HG02798 (cell line): ENCODE measurements at regions not wholly inside any gene's neighbourhood (a gene's known extent, or its start where the extent isn't known, plus 50 kb on each side); places are given as distances from the start of the nearest gene placed in this dataset.
A peak's percentile ranks its signal among the peaks of the same experiment; 100 is the strongest.
"Not testable (repeated sequence)": the region's sequence is repeated elsewhere in the genome, so short reads cannot be mapped to it uniquely, and the experiment has no call there.

Experiments used
- ATAC-seq: cut with Tn5 transposase; IDR thresholded peaks from one replicate; pipeline ENCODE4 v1.9.1; 2021; ENCODE audit warnings: mild to moderate bottlenecking; ENCODE audit not compliant: unreplicated experiment, poor library complexity

DNA sequence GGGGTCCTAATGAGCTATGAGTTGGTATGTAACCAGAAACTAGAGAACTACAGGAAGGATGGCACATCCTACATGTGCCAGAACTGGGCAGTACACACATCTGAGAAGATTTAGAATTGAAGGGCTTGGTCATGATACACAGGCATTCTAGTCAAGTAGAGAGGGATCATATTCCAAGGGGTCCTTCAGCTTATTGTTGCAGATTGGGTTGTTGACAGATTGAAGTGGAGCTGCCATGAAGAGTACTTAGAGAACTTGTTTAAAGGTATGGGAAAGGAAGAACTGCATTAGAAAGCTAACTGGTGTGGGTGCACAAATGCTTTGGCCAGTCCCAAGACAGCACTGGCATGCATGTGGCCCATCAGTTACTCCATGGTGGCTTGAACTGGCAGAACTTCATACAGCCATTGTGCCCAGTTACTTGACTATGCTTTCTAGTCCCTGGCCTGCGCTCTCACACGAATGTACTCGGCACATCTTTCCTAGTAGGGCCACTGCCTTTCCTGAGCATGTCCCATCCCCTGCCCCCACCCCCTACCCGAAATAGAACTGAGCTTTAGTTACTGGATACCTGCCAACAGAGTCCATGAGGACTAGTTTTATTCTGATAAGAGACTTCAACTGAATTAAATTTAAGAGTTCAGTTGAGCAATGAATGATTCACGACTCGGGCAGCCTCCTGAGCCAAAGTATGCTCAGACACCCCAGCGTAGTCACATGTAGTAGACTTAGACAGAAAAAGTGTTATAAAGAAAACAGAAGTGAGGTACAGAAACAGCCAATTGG lies 64.0 kb downstream of the CCNG2 start:
- ATAC-seq: no peak

DNA sequence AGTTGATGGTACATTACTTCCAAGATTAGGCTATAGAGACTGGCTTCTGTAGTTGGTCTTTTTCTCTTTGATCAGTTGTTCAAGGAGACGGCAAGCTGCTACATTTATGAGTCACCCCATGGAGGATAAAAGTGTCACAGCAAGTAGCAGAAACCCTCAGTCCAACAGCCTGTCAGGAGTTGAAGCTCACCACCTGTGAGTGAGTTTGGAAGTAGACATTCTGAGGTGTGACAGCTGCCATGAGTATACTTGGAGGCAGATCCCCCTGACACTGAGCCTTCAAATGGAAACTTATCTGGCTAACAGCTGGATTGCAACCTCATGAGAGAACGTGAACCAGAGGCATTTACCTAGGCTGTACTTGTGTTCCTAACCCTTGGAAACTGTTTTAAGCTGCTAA lies 68.0 kb downstream of the CCNG2 start:
- no peak for ATAC-seq

DNA sequence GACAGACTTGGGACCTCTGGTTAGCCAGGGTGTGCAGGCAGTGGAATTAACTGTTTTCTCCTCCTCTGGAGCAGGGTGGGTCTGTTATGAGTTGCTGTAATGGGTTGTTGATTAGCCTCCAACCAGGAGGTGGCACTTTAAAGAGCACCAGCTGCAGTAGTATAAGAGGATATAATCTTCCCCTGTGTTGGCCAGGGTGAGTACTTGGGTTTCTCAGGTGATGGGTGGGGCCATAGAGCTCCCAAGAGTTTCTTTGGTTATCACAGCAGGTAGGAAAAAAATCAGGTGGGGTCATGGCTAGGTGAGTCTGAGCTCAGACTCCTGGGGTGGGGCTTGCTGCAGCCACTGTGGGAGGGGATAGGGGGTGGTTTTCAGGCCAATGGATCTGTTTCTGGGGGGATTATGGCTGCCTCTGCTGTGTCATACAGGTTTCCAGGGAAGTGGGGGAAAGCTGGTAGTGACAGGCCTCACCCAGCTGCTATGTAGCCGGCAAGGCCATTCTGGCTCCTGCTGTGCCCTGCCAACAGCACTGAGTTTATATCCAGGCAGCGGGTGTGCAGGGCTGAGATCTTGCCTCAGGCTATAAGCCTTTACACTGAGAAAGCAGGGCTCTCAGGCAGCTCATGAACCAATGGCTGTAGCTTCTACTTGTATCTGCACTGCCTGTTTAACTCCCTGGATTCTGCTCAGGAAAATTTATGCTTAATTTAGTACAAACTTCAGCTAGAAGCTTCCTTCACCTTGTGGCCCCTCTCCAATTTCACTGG lies 70.1 kb downstream of the CCNG2 start:
- ATAC-seq: no peak

DNA sequence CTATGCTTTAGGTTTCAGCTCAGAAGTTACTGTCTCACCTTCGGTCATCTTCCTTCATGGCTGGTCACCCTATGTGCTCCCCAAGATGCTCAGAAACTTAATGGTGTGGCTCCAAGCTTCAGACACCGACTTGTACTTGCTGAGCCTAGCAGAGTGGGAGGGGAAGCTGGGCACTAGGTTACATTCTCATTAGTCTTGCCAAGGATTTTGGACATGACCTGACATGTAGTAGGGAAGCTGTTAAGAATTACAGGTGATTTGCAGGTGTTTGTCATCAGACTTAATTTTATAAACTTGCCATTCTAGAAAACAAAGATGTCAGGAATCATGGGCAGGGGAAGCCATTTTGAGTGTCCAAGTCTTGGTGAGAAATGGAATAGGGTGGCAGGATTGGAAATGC lies 72.4 kb downstream of the CCNG2 start:
- ATAC-seq: no peak

DNA sequence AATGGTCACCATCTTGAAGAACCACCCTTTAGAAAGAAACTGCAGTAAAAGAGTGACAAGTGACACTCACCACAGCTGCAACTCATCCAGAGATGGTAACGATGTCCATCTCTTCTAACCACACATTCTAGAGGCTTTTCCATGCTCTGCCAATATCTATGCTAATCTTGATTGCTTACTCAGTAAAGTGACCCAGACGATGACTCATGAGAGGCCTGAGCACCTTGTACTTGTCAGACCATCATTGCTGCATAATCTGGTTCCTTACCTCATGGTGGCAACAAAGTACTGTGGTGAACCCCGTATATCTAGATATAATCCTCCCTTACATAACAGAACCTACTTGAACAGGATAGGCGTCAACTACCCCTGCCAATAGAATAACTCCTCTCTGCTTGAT lies 75.6 kb downstream of the CCNG2 start:
- no peak for ATAC-seq

DNA sequence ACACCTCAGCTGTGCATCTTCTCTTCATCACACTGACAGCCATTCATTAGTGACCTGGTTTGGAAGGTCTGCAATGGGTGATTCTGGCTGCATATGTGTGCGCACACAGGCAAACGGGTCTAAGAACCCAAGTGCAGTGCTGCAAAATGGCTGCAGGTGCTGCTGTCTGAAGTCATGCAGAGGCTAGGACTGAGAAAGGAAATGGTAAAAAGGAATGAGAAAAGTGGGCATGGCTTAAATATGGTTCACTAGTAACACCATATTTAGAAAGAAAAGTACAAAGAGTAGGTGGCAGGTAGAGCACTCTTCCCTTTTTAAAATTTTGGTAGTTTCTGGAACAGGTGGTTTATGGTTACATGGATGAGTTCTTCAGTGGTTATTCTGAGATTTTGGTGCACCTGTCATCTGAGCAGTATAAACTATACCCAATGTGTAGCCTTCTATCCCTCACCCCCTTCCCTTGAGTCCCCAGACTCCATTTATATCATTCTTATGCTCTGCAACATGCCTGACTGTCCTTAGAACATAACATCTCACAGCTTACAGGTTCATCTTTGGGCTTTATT lies 78.4 kb downstream of the CCNG2 start:
- ATAC-seq: no peak

DNA sequence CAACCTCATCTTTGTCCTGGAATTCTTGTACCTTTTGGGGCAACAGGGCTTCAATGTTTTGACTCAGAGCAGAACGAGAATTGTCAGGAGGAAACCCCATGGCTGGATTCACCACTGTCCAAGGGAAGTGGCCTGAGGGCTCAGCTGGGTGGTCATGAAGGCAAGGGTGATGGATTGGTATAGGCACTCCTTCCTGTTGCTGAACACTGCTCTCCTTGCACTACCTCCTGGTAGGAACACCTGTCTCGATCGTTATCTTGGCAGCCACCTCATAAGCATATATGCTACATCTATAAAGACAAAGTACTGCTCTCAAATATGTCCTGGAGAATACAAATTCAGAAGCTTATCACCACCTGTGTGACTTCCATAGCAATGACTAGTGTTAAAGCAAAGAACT lies 79.8 kb downstream of the CCNG2 start:
- ATAC-seq: no peak

DNA sequence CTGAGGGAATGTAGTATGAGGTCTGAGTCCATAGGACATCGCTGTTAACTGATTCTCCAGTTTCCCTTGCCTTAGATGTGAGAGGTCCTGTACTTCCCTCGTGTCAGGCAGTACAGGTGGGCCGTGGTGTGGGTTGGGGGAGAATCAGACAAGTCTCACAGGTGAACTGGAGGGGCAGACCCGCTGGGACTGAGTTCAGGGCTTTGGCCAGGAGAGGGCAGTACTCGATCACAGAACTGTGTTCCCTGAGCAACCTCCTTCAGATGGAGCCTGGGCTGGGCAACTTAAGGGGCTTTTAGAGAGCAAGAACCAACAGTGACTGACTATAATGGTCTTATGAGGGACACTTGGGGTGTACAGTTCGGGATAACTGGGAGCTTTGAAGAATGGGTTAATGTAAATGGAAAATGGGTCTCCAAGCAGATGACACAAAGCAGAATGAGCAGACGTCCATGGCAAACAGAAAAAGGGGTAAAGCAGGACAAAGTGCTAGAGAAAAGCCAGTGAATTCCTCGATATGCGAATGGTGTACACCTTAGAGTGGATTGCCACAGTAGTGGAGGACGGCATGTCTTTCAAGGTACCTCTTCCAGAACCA lies 83.6 kb downstream of the CCNG2 start:
- peak; percentile 84 for ATAC-seq

DNA sequence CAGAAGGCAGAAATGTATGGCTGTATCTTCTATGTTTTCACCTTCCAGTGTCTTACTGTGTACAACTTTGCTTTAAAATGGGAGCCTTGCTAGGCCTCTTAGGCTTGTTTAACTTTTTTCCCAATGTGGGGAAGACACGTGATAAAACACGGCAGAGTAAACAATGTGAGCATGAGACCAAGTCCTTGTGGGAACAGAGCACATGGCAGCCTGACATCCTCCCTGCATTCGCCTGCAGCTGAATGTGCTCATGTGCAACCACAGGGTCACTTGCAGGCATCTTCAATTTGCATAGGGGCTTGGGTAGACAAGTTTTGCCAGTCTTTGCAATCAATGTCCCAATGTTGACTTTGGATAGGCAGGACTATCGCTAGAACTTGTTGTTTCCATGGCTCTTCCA lies 91.8 kb downstream of the CCNG2 start:
- ATAC-seq: no peak

DNA sequence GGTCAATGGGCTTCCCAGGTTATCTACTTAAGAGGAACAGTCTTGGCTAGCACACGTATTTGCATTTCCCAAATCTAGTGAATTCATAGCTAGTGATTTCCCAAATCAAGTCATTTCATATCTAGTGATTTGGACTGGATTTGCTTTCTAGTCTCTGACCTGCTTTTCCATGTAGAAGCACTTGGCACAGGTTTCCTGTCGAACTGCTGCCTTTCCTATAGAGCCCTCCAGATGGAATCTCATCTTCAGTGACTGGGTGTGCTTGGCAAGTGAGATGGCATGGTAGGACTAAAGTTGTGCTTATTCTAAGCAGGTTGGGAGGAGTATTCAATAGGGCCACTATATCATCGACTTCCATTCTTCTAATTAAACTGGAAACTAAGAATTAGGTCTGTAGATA lies 94.7 kb downstream of the CCNG2 start:
- ATAC-seq: no peak

DNA sequence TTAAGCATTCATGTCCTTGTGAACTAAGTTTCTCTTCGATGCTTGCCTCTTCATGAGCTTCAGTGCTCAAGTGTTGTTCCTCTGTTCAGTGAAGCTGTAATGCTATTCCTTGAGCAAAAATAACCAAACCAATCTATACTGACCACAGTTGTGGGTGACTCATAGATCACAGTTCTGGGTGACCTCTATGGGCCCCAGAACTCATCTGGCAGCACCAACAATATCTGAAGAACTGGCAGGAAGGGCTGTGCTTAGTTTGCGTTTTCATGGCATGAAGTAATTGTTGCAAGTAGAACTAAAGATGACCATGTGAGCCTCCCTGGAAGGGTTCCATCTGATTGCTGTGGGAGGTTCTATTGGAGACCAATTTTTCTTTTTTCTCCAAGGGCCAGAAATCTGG lies 106.2 kb downstream of the CCNG2 start:
- no peak for ATAC-seq

DNA sequence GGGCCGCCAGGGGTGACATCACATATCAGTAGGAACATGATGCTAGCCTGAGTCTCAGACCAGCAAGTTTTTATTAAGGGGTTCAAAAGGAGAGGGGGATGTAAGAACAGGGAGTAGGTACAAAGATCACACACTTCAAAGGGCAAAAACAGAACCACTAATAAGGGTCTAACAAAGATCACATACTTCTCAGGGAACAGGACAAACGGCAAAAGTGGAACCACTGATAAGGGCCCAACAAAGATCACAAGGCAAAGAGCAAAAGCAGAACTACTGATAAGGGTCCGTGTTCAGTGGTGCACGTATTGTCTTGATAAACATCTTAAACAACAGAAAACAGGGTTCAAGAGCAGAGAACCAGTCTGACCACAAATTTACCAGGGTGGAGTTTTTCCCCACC lies 107.0 kb downstream of the CCNG2 start:
- ATAC-seq: not testable (repeated sequence)

DNA sequence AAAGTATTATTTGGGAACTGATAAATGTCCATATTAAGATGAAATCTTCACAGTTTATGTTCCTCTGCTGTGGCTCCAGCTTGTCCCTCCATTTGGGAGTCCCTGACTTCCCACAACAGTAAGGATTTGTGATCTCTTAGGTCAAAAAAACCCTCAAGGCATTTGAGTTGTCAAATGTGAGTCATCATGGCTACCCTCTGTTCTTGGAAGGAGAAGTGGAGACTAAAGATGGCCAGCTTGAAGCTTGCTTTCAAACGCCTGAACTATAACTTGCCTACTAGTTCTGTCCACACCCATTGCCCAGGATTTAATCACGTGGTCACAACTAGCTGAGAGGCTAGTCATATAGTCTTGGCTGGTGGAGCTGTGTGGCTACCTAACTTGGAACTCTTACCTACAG lies 107.8 kb downstream of the CCNG2 start:
- no peak for ATAC-seq

DNA sequence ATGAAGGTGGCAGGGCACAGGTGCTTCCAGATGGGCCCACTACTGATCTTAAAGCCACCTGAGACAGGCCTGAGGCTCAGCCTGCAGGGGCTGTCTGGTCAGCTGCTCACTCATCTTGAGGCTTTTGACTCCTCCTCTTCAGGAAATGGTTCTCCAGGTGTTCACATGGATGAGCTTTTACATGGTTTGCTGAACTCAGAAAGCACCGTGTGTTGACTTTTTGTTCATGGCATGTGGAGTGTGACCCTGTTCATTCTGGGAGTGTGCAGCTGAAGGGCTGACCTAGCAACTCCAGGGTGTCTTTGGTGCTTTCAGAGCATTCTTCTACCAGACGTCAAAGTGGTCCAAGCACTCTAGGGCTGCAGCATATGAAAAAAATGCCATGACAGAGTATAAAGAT lies 111.1 kb downstream of the CCNG2 start:
- ATAC-seq: no peak

DNA sequence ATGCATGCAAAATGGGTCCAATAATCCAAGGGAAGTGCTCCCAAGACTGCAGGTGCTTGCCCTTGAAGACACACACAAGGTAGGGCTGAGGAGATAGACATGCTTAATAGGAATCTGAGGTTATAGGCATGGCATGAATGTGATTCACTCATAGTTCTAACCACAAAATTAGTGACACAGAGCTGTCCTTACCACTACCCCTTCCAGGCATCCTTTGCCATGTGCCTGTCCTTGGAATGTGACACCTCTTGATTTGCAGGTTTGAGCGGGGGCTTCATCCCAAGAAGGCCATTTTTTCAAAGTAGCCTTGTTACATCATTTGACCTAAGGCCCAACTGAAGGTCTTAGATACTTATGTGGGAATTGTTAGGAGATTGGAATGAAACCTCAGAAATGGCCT lies 112.5 kb downstream of the CCNG2 start:
- no peak for ATAC-seq

DNA sequence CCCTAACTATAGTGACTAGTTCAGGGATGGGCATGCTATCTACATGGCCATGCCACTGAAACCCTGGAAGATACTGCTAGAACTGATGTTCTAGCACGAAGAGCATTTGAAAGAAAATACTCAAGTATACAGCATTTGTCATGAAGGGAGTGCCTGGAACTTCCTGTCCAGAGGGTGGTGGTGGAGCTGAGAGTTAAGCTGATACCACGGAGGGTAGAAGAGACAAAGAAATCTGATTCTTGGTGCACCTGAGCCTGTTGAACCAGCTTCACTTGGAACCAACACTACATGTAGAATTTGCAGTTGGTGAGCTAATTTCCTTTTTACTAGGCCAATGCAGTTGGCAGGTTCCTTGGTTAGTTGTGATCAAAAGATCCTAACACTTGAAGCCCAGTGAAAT lies 116.4 kb downstream of the CCNG2 start:
- no peak for ATAC-seq

DNA sequence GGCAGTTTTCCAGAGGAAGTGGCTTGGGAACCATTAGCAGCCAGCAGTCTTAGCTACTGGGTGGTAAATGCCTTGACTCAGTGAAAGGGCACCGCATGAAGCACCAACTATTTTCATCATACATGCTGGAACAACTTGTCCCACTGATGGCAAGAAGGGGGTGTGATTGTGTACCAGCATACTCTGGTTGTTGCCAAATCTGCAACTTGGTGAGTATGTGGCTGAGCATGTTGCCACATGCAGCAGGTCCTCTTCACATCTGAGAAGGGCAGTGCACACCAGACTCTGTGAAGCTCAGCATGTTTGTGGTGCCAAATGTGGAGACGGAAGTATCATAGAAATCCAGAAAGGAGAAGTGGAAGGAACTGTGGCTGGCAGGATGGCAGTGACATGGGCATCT lies 122.1 kb downstream of the CCNG2 start:
- ATAC-seq: not testable (repeated sequence)

DNA sequence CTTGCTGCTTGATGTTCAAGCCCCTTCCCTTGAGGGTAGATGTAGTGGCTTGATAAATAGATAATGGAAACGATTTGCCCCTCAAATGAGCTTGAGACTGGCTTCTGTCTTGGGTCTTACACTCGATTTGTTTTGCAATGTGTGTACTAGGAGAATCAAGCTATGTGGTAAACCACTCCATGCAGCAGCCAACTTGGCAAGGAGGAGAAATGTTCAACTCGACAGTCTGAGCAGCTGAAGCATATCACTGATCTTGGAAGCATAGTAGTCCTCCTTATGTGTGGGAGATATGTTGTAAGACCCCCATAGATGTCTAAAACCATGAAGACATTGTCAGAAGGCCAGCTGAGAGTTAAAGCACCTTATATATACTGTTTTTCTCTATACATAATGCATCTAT lies 125.3 kb downstream of the CCNG2 start:
- no peak for ATAC-seq

DNA sequence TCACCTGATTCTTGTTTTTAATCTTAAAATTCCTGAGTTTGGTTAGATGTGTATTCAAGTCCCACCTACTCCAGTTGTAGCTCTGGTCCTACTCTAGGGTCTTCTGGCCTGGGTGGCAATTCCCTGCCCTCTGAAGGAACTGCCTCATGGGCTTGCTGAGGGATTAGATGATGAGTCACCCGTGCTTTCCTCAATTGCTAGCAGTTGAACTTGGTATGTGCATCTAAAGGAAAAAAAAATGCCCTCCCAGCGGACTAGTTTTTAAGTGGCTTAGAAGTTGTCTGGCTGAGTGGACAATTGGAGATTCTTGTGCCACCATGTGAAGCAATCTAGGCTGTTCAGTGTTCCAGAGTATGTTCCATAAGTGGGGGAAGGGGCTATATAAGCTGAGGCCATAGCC lies 127.0 kb downstream of the CCNG2 start:
- ATAC-seq: no peak

DNA sequence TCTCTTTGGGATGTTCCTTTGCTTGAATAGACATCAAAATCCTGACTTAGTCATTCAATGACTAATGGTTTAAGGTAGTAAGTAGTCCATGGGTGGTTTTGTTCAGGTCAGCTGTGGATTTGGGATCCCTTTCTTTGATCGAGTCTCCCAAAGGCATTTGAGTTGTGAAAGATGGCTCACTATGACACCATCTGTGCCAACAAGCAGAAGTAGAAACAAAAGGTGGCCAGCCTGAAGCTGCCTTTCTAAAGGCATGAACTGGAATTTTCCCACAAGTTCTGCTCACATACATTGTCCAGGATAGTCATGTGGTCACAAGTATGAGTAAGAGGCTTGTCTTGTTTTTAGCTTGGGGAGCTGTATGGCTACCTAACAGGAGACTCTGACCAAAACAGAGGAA lies 129.9 kb downstream of the CCNG2 start:
- ATAC-seq: no peak

DNA sequence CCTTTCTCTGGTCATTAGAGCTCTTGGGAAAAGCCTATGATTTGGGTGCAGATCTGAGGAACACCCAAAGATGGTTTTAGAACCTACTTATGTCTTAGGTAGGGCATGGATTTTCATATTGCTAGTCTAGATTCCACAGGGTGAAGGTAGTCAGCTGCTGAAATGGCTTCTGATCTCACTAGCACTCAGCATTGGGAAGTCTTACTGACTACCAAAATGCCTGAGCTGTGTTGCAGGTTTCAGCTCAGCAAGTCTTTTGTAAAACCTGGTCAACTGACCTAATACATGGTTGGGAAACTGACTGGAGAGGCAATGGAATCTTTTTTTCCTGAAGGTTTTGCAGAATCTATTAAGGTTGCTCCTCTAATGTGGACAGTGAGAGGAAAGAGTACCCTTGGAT lies 136.4 kb downstream of the CCNG2 start:
- no peak for ATAC-seq
